ENCODE measurements at regions not wholly inside any gene's neighbourhood (a gene's known extent, or its start where the extent isn't known, plus 50 kb on each side); places are given as distances from the start of the nearest gene placed in this dataset.

GRCh38 chr1:81455481-81455880 is 345.3 kb upstream of the ADGRL2 start:
- no peak overlapping the region for H3K4me3 ChIP-seq (ENCODE audit: insufficient read depth, low read length, poor library complexity, severe bottlenecking)
- H4K20me1 ChIP-seq (ENCODE audit: low read depth, low read length), result no peaks in the 10 kb centered on the region
- H3K79me2 ChIP-seq (ENCODE audit: insufficient read depth, low read length), result no peaks in the 10 kb centered on the region
- no peaks in the 10 kb centered on the region for H3K36me3 ChIP-seq (ENCODE audit: low read length)
- H3K27me3 ChIP-seq (ENCODE audit: low read length), result no peaks in the 10 kb centered on the region
- H3K9me2 ChIP-seq (replicated peaks; ENCODE audit: insufficient read depth, low read length), result no peaks in the 10 kb centered on the region
- H3K27ac ChIP-seq (ENCODE audit: low read depth, low read length), result no peak overlapping the region
- no peaks in the 10 kb centered on the region for H3K9me3 ChIP-seq (ENCODE audit: insufficient read depth, low read length)
- peak overlapping the region; percentile 6 for H2AFZ ChIP-seq (ENCODE audit: low read depth, low read length, severe bottlenecking)
- no peak overlapping the region for H3K9ac ChIP-seq (ENCODE audit: low read length)
- H3K4me2 ChIP-seq (ENCODE audit: low read depth, low read length, poor library complexity, severe bottlenecking), result no peak overlapping the region
- no peaks in the 10 kb centered on the region for H3F3A ChIP-seq (ENCODE audit: insufficient read depth)
- no peak for TF ChIP-seq EZH2phosphoT487 (conservative IDR thresholded peaks at IDR 0.05; ENCODE audit: low read length)
- no peak for TF ChIP-seq CTCF (IDR thresholded peaks at IDR 0.05; ENCODE audit: insufficient read depth, low read length, poor library complexity, severe bottlenecking)

- no peak overlapping the region for H3K9ac ChIP-seq (ENCODE audit: low read length)
- no peaks in the 10 kb centered on the region for H4K20me1 ChIP-seq (ENCODE audit: low read depth, low read length)
- no peak overlapping the region for H3K4me2 ChIP-seq (ENCODE audit: low read depth, low read length, poor library complexity, severe bottlenecking)
- H3K79me2 ChIP-seq (ENCODE audit: insufficient read depth, low read length), result no peaks in the 10 kb centered on the region
- no peak overlapping the region for H3K4me3 ChIP-seq (ENCODE audit: insufficient read depth, low read length, poor library complexity, severe bottlenecking)
- no peaks in the 10 kb centered on the region for H3K9me3 ChIP-seq (ENCODE audit: insufficient read depth, low read length)
- H3K27me3 ChIP-seq (ENCODE audit: low read length), result no peaks in the 10 kb centered on the region
- no peak overlapping the region for H3K27ac ChIP-seq (ENCODE audit: low read depth, low read length)
- no peaks in the 10 kb centered on the region for H3K36me3 ChIP-seq (ENCODE audit: low read length)
- H2AFZ ChIP-seq (ENCODE audit: low read depth, low read length, severe bottlenecking), result no peak overlapping the region
- H3K9me2 ChIP-seq (replicated peaks; ENCODE audit: insufficient read depth, low read length), result no peaks in the 10 kb centered on the region
- no peak for TF ChIP-seq CTCF (IDR thresholded peaks at IDR 0.05; ENCODE audit: insufficient read depth, low read length, poor library complexity, severe bottlenecking)
- TF ChIP-seq EZH2phosphoT487 (conservative IDR thresholded peaks at IDR 0.05; ENCODE audit: low read length), result no peak
- H3F3A ChIP-seq (ENCODE audit: insufficient read depth), result no peaks in the 10 kb centered on the region
These were observed 346.8 kb upstream of the ADGRL2 start for GRCh38 chr1:81453971-81454370.

- no peak overlapping the region for H2AFZ ChIP-seq (ENCODE audit: low read depth, low read length, severe bottlenecking)
- no peaks in the 10 kb centered on the region for H3K36me3 ChIP-seq (ENCODE audit: low read length)
- no peaks in the 10 kb centered on the region for H3K9me2 ChIP-seq (replicated peaks; ENCODE audit: insufficient read depth, low read length)
- no peak overlapping the region for H3K4me2 ChIP-seq (ENCODE audit: low read depth, low read length, poor library complexity, severe bottlenecking)
- H3K9me3 ChIP-seq (ENCODE audit: insufficient read depth, low read length), result no peaks in the 10 kb centered on the region
- no peak for TF ChIP-seq CTCF (IDR thresholded peaks at IDR 0.05; ENCODE audit: insufficient read depth, low read length, poor library complexity, severe bottlenecking)
- no peak for TF ChIP-seq EZH2phosphoT487 (conservative IDR thresholded peaks at IDR 0.05; ENCODE audit: low read length)
- H3K27ac ChIP-seq (ENCODE audit: low read depth, low read length), result no peak overlapping the region
- H3K9ac ChIP-seq (ENCODE audit: low read length), result no peak overlapping the region
- H3K4me3 ChIP-seq (ENCODE audit: insufficient read depth, low read length, poor library complexity, severe bottlenecking), result no peak overlapping the region
- H3F3A ChIP-seq (ENCODE audit: insufficient read depth), result no peaks in the 10 kb centered on the region
- H4K20me1 ChIP-seq (ENCODE audit: low read depth, low read length), result no peaks in the 10 kb centered on the region
- no peaks in the 10 kb centered on the region for H3K27me3 ChIP-seq (ENCODE audit: low read length)
- no peaks in the 10 kb centered on the region for H3K79me2 ChIP-seq (ENCODE audit: insufficient read depth, low read length)
These were observed 347.4 kb upstream of the ADGRL2 start for GRCh38 chr1:81453367-81453703.

Data from SU-DHL-6 (cell line).